HFFc6 (cell line): ENCODE measurements at regions not wholly inside any gene's neighbourhood (a gene's known extent, or its start where the extent isn't known, plus 50 kb on each side); places are given as distances from the start of the nearest gene placed in this dataset.
"Not testable (repeated sequence)": the region's sequence is repeated elsewhere in the genome, so short reads cannot be mapped to it uniquely, and the experiment has no call there.

Source experiments
- DNase-seq: peaks from one replicate; pipeline ENCODE4 v3.0.0-alpha.2; 2018
- H3K27ac Mint-ChIP-seq: 2 replicates; pipeline ENCODE4 v1.8.0; 2020; ENCODE audit warnings: mild to moderate bottlenecking, mixed read lengths
- H3K27me3 Mint-ChIP-seq: 2 replicates; pipeline ENCODE4 v1.8.0; 2021; ENCODE audit warnings: mild to moderate bottlenecking, moderate library complexity, mixed read lengths; ENCODE audit not compliant: insufficient read depth
- H3K36me3 Mint-ChIP-seq: 2 replicates; pipeline ENCODE4 v1.8.0; 2021; ENCODE audit warnings: low read depth, mixed read lengths
- H3K4me1 Mint-ChIP-seq: 2 replicates; pipeline ENCODE4 v1.8.0; 2020; ENCODE audit warnings: low read depth, mixed read lengths
- H3K4me3 Mint-ChIP-seq: 2 replicates; pipeline ENCODE4 v1.8.0; 2020; ENCODE audit warnings: mild to moderate bottlenecking, moderate library complexity, mixed read lengths
- H3K9me3 Mint-ChIP-seq: 2 replicates; pipeline ENCODE4 v1.8.0; 2020; ENCODE audit warnings: mild to moderate bottlenecking, mixed read lengths
- TF ChIP-seq, protein P1 (sequence below): fragments of 200-600 bp; sonication (generic); IDR thresholded peaks from 2 replicates; pipeline ENCODE4 v1.5.0; 2021; ENCODE audit warnings: antibody characterized with exemption, mild to moderate bottlenecking

DNA sequence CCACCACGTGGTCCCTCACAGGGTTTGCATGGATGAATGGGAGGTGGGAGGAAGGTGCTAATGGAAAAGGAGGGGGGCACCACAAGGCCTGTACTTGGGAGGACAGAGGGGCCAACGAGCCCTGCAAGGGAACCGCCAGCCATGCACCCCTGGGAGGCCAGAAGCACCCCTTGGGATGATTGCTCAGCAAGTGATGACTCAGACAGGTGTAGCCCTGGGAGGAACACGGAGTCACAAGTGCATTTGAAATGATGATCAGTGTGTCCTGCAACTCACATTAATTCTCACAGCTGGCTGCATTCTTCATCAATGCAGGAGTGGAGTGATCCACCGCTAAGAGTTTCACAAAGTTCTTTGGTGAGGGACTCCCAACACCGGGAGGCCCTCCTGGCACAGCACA lies 82.8 kb upstream of the ZNF254 start:
- Mint-ChIP-seq H3K9me3 (peaks cover 34% of the 10 kb centered on the region), H3K4me1 (no peaks in the 10 kb centered on the region), H3K27ac (no peak overlapping the region), H3K36me3 (0 out of 2 replicates have a peak, but pooled peaks cover under 1% of the 10 kb centered on the region), H3K27me3 (peaks cover 1% of the 10 kb centered on the region; the same call in 1 of the 2 replicates), H3K4me3 (no peak overlapping the region)
- no peak for DNase-seq
- TF ChIP-seq, protein P1, sequence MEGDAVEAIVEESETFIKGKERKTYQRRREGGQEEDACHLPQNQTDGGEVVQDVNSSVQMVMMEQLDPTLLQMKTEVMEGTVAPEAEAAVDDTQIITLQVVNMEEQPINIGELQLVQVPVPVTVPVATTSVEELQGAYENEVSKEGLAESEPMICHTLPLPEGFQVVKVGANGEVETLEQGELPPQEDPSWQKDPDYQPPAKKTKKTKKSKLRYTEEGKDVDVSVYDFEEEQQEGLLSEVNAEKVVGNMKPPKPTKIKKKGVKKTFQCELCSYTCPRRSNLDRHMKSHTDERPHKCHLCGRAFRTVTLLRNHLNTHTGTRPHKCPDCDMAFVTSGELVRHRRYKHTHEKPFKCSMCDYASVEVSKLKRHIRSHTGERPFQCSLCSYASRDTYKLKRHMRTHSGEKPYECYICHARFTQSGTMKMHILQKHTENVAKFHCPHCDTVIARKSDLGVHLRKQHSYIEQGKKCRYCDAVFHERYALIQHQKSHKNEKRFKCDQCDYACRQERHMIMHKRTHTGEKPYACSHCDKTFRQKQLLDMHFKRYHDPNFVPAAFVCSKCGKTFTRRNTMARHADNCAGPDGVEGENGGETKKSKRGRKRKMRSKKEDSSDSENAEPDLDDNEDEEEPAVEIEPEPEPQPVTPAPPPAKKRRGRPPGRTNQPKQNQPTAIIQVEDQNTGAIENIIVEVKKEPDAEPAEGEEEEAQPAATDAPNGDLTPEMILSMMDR: no peak

DNA sequence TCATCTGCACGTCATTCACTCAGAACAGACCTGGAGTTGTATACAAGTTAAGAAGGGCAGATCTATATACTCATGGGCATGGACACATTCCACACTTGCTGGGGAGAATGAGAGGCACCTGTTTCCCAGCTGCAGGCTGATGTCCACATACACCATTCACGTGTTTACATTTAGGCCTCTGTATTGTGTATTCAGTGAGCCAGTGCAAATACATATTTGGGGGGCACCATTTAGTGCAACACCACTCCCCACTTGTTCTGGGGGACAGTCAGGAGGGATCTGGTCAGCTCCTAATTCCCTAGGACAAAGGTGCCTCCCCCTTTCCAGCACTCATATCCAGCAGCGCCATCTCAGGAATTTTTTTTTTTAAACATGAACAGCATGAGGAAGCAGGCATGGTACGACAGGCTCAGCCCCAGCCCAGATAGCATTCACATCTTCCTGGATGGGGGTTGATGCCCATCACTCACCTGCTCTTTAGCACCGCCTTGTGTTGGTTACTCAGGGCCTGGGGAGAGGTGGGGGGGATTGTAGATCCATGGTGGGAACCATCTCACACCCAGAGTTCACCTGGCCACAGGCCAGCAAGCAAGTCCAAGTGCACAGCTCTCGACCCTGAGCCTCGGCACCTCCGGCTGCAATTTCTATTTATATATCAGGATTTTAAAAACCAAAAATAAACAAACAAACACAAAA lies 56.9 kb upstream of the ZNF254 start:
- peaks cover 10% of the 10 kb centered on the region for H3K36me3 Mint-ChIP-seq
- no peak overlapping the region for H3K27ac Mint-ChIP-seq
- H3K4me3 Mint-ChIP-seq: no peak overlapping the region
- H3K9me3 Mint-ChIP-seq: no peaks in the 10 kb centered on the region
- TF ChIP-seq, protein P1: no peak
- H3K4me1 Mint-ChIP-seq: peaks cover 10% of the 10 kb centered on the region; the same call in 1 of the 2 replicates
- no peak for DNase-seq
- H3K27me3 Mint-ChIP-seq: no peaks in the 10 kb centered on the region; the same call in 1 of the 2 replicates

DNA sequence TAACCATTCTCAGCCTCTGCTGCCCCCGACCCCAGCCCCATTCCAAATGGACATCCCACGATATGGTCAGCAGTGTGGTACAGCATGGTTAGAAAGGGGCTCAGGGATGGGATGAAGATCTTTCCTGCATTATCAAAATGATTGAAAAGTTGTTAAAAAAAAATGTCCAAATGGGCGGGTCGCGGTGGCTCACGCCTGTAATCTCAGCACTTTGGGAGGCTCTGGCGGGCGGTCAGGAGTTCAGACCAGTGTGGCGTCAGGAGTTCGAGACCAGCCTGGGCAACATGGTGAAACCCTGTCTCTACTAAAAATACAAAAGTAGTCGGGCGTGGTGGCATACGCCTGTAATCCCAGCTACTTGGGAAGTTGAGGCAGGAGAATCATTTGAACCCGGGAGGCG lies 54.3 kb upstream of the ZNF254 start:
- H3K27me3 Mint-ChIP-seq: no peaks in the 10 kb centered on the region; the same call in 1 of the 2 replicates
- TF ChIP-seq, protein P1: no peak
- peak overlapping the region; percentile 99 for H3K27ac Mint-ChIP-seq
- 0 out of 2 replicates have a peak, but pooled peaks cover 3% of the 10 kb centered on the region for H3K9me3 Mint-ChIP-seq
- DNase-seq: no peak
- peak overlapping the region; percentile 98 for H3K4me3 Mint-ChIP-seq
- peaks cover 17% of the 10 kb centered on the region for H3K4me1 Mint-ChIP-seq
- H3K36me3 Mint-ChIP-seq: peaks cover 29% of the 10 kb centered on the region

DNA sequence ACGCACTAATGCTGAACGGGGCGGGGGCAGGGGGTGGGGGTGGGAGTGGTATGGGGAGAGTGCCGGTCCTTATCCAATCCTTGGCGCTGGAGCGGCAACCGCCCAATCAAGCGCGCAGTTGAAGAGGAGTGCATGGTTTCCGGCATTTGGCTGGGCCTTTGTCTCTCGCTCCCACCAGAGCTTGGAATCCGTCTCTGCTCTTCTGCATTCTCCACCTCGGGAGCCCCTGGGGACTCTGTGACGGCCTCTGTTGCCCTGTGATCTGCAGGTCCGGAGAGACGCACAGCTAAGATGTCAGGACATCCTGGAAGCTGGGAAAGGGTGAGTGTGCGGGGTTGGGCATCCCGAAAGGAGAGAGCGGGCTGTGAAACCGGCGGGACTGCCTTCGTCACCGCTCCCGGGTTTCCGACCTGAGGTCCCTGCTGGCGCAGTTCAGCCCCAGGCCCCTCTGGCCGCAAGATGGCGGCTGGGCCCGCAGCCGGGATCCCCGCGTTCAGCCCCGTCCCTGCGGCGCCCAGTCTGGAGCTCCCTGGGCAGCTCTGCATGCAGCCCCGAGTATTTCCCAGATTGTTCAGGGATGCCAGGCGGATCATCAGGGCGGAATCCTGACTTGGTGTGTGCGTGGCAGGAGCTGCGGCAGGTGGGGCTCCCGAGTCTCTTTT lies 53.6 kb upstream of the ZNF254 start:
- Mint-ChIP-seq H3K27ac (peak overlapping the region; percentile 99), H3K9me3 (0 out of 2 replicates have a peak, but pooled peaks cover 3% of the 10 kb centered on the region), H3K4me3 (peak overlapping the region; percentile 98), H3K27me3 (no peaks in the 10 kb centered on the region; the same call in 1 of the 2 replicates), H3K4me1 (peaks cover 17% of the 10 kb centered on the region), H3K36me3 (peaks cover 30% of the 10 kb centered on the region)
- DNase-seq: peak; percentile 90
- TF ChIP-seq, protein P1: peak; percentile 40; the same call in 1 of the 2 replicates

DNA sequence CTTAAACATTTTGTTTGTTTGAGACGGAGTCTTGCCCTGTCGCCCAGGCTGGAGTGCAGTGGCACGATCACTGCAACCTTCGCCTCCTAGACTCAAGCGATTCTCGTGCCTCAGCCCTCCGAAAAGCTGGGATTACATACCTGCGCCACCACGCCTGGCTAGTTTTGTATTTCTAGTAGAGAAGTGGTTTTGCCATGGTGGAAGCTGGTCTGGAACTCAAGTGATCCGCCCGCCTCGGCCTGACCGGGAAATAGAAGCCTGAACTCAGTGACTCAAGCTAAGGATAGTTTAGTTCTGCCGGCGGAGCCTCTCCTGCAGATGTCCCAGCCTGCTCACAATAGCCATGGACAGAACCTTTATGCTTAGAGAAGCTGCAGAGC lies 53.0 kb upstream of the ZNF254 start:
- Mint-ChIP-seq H3K4me1 (peaks cover 17% of the 10 kb centered on the region), H3K36me3 (peaks cover 35% of the 10 kb centered on the region), H3K9me3 (0 out of 2 replicates have a peak, but pooled peaks cover 3% of the 10 kb centered on the region), H3K27me3 (no peaks in the 10 kb centered on the region; the same call in 1 of the 2 replicates), H3K4me3 (peak overlapping the region; percentile 98), H3K27ac (peak overlapping the region; percentile 99)
- peak; percentile 64 for DNase-seq
- TF ChIP-seq, protein P1: no peak

DNA sequence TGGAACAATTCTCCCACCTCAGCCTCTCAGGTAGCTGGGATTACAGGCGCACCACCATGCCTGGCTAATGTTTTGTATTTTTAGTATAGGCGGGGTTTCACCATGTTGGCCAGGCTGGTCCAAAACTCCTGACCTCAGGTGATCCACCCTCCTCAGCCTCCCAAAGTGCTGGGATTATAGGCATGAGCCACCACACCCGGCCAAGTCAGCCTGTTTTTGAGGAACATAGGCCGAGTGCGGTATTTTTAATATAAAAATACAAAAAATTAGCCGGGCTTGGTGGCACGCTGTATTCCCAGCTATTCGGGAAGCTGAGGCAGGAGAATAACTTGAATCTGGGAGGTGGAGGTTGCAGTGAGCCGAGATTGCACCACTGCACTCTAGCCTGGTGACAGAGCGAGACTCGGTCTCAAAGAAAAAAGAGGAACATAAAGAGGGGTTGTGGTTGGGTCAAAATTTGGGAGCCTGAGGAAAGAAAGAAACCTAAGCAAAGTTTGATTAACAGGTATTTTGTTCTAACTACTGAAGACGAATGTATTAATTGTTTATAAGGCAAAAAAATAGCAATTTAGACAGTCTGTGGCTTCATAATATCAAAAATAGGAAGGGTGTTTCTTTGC lies 51.6 kb upstream of the ZNF254 start:
- H3K9me3 Mint-ChIP-seq, H3K27ac Mint-ChIP-seq, DNase-seq, H3K27me3 Mint-ChIP-seq: not testable (repeated sequence)
- H3K36me3 Mint-ChIP-seq: peaks cover 48% of the 10 kb centered on the region
- H3K4me3 Mint-ChIP-seq: peak overlapping the region; percentile 98
- peaks cover 17% of the 10 kb centered on the region for H3K4me1 Mint-ChIP-seq
